ENCODE measurements at regions not wholly inside any gene's neighbourhood (a gene's known extent, or its start where the extent isn't known, plus 50 kb on each side); places are given as distances from the start of the nearest gene placed in this dataset.

- Histone ChIP-seq H3K27me3 (peaks cover 9% of the 10 kb centered on the region), H3K27ac (no peak overlapping the region), H3K4me3 (no peak overlapping the region), H3K4me1 (no peaks in the 10 kb centered on the region), H3K9me3 (no peaks in the 10 kb centered on the region), H3K36me3 (no peaks in the 10 kb centered on the region)
- WGBS: 59% methylated on average over 4 of the region's 4 CpGs
- no peak for DNase-seq (ENCODE audit: low spot score in 2 of 2)
- TF ChIP-seq POLR2A (IDR thresholded peaks at IDR 0.05) (no peak), POLR2AphosphoS5 (IDR thresholded peaks at IDR 0.05) (no peak), EP300 (IDR thresholded peaks at IDR 0.05) (no peak), CTCF (IDR thresholded peaks at IDR 0.05) (no peak)
These were observed 431.3 kb downstream of the MN1 start for GRCh38 chr22:27370269-27370668.

GRCh38 chr22:27370987-27371386, 430.6 kb downstream of the MN1 start:
- no peaks in the 10 kb centered on the region for H3K9me3 ChIP-seq
- no peak overlapping the region for H3K4me3 ChIP-seq
- TF ChIP-seq EP300 (IDR thresholded peaks at IDR 0.05): no peak
- TF ChIP-seq POLR2AphosphoS5 (IDR thresholded peaks at IDR 0.05): no peak
- no peak for TF ChIP-seq CTCF (IDR thresholded peaks at IDR 0.05)
- no peak for TF ChIP-seq POLR2A (IDR thresholded peaks at IDR 0.05)
- WGBS: 91% methylated on average over 4 of the region's 4 CpGs
- H3K4me1 ChIP-seq: no peaks in the 10 kb centered on the region
- peaks cover 9% of the 10 kb centered on the region for H3K27me3 ChIP-seq
- no peak for DNase-seq (ENCODE audit: low spot score in 2 of 2)
- H3K36me3 ChIP-seq: no peaks in the 10 kb centered on the region
- H3K27ac ChIP-seq: no peak overlapping the region

GRCh38 chr22:27372364-27372763, 429.2 kb downstream of the MN1 start:
- no peaks in the 10 kb centered on the region for H3K4me1 ChIP-seq
- no peak overlapping the region for H3K27ac ChIP-seq
- peaks cover 9% of the 10 kb centered on the region for H3K27me3 ChIP-seq
- H3K4me3 ChIP-seq: no peak overlapping the region
- no peak for TF ChIP-seq POLR2A (IDR thresholded peaks at IDR 0.05)
- no peak for TF ChIP-seq EP300 (IDR thresholded peaks at IDR 0.05)
- TF ChIP-seq CTCF (IDR thresholded peaks at IDR 0.05): no peak
- no peak for TF ChIP-seq POLR2AphosphoS5 (IDR thresholded peaks at IDR 0.05)
- H3K9me3 ChIP-seq: no peaks in the 10 kb centered on the region
- no peaks in the 10 kb centered on the region for H3K36me3 ChIP-seq
- DNase-seq (ENCODE audit: low spot score in 2 of 2): no peak

- WGBS: 84% methylated on average over 8 of the region's 10 CpGs
- TF ChIP-seq EP300 (IDR thresholded peaks at IDR 0.05) (no peak), POLR2AphosphoS5 (IDR thresholded peaks at IDR 0.05) (no peak), CTCF (IDR thresholded peaks at IDR 0.05) (no peak)
- H3K9me3 ChIP-seq: no peaks in the 10 kb centered on the region
- H3K4me1 ChIP-seq: peaks cover 7% of the 10 kb centered on the region
- H3K27ac ChIP-seq: no peak overlapping the region
- peaks cover 9% of the 10 kb centered on the region for H3K27me3 ChIP-seq
- no peak for DNase-seq (ENCODE audit: low spot score in 2 of 2)
- H3K36me3 ChIP-seq: no peaks in the 10 kb centered on the region
- H3K4me3 ChIP-seq: no peak overlapping the region
These were observed 428.4 kb downstream of the MN1 start for GRCh38 chr22:27372969-27373670.

- no peaks in the 10 kb centered on the region for H3K36me3 ChIP-seq
- no peak overlapping the region for H3K4me3 ChIP-seq
- no peak for DNase-seq (ENCODE audit: low spot score in 2 of 2)
- peaks cover 15% of the 10 kb centered on the region for H3K27me3 ChIP-seq
- WGBS: 58% methylated on average over 17 of the region's 17 CpGs
- H3K4me1 ChIP-seq: peaks cover 18% of the 10 kb centered on the region
- no peak overlapping the region for H3K27ac ChIP-seq
- TF ChIP-seq POLR2AphosphoS5 (IDR thresholded peaks at IDR 0.05) (no peak), CTCF (IDR thresholded peaks at IDR 0.05) (no peak), POLR2A (IDR thresholded peaks at IDR 0.05) (no peak), EP300 (IDR thresholded peaks at IDR 0.05) (no peak)
- H3K9me3 ChIP-seq: no peaks in the 10 kb centered on the region
These were observed 423.9 kb downstream of the MN1 start for GRCh38 chr22:27377501-27378295.

Measured in suprapubic skin (tissue), 4 donors.